Superior temporal gyrus (tissue), 1 donor: ENCODE measurements at regions not wholly inside any gene's neighbourhood (a gene's known extent, or its start where the extent isn't known, plus 50 kb on each side); places are given as distances from the start of the nearest gene placed in this dataset.

Experiments used
- DNase-seq: peaks from one replicate; pipeline ENCODE4 v3.0.0-alpha.2; 2016; ENCODE audit errors: extremely low spot score

- DNase-seq = no peak
Measured at GRCh38 chr15:36517758-36518157, 61.7 kb upstream of the CDIN1 start.

GRCh38 chr15:36519067-36519466 is 60.4 kb upstream of the CDIN1 start:
- no peak for DNase-seq

GRCh38 chr15:36525430-36525829 is 54.0 kb upstream of the CDIN1 start:
- DNase-seq = no peak

- no peak for DNase-seq
Measured at GRCh38 chr15:36527235-36528162, 51.9 kb upstream of the CDIN1 start.

GRCh38 chr15:36529296-36530011 is 50.0 kb upstream of the CDIN1 start:
- no peak for DNase-seq
